ENCODE measurements at regions not wholly inside any gene's neighbourhood (a gene's known extent, or its start where the extent isn't known, plus 50 kb on each side); places are given as distances from the start of the nearest gene placed in this dataset.

GRCh38 chr21:37982496-37983318 lies 66.5 kb upstream of the KCNJ6 start:
- ChIA-PET POLR2A (no interaction called here), CTCF (no interaction called here)
- Mint-ChIP-seq H3K27me3 (no peaks in the 10 kb centered on the region), H3K36me3 (ENCODE audit: low read depth) (no peaks in the 10 kb centered on the region), H3K9me3 (no peaks in the 10 kb centered on the region), H3K4me3 (no peak overlapping the region), H3K4me1 (no peaks in the 10 kb centered on the region), H3K27ac (no peak overlapping the region)
- intact Hi-C loops (cut with micrococcal nuclease) = no loop called here
- DNase-seq (no peak), ATAC-seq (ENCODE audit: low read depth) (no peak)
- TF ChIP-seq, protein P1, sequence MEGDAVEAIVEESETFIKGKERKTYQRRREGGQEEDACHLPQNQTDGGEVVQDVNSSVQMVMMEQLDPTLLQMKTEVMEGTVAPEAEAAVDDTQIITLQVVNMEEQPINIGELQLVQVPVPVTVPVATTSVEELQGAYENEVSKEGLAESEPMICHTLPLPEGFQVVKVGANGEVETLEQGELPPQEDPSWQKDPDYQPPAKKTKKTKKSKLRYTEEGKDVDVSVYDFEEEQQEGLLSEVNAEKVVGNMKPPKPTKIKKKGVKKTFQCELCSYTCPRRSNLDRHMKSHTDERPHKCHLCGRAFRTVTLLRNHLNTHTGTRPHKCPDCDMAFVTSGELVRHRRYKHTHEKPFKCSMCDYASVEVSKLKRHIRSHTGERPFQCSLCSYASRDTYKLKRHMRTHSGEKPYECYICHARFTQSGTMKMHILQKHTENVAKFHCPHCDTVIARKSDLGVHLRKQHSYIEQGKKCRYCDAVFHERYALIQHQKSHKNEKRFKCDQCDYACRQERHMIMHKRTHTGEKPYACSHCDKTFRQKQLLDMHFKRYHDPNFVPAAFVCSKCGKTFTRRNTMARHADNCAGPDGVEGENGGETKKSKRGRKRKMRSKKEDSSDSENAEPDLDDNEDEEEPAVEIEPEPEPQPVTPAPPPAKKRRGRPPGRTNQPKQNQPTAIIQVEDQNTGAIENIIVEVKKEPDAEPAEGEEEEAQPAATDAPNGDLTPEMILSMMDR (IDR thresholded peaks at IDR 0.05) = no peak

DNA sequence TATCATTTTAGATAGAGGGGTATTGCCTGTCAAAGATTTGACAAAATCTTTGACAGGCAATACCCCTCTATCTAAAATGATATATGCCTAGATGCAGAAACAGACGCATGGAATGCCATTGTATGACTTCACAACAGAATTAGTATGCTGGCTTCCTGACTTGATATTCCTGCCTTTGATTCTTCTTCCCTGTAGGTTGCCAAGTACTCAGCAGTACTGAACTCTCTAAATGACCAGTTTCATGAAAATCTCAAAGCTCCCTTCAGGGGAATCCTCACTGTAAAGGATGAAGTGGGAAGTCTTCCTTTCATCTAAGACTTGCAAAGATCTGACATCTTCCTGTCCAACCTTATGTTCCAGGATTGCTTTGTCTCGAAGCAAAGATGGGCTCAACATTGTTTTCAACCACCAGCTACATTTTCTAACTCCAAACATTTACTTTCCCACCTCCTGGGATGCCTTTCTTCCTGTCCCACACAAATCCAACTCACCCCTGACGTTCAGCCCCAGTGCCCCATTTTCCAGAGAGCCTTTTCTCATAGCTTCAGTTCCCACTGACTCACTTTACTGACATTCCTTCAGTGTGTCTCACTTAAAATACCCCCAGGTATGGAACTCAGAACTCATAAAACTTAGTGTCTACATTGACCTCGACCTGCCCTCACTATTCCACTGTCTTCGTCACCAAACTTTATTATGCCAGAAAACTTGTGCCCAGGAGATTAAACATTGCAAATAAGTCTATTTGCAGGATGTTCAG lies 67.3 kb upstream of the KCNJ6 start:
- TF ChIP-seq, protein P1 (IDR thresholded peaks at IDR 0.05) = no peak
- POLR2A ChIA-PET = no interaction called here
- no peaks in the 10 kb centered on the region for H3K27me3 Mint-ChIP-seq

GRCh38 chr21:37984416-37984815 lies 68.2 kb upstream of the KCNJ6 start:
- POLR2A ChIA-PET = no interaction called here
- DNase-seq (no peak), ATAC-seq (ENCODE audit: low read depth) (no peak)
- H3K27ac Mint-ChIP-seq = no peak overlapping the region
- no peak overlapping the region for H3K4me3 Mint-ChIP-seq
- no peaks in the 10 kb centered on the region for H3K27me3 Mint-ChIP-seq
- TF ChIP-seq, protein P1 (IDR thresholded peaks at IDR 0.05) = no peak
- H3K36me3 Mint-ChIP-seq (ENCODE audit: low read depth) = no peaks in the 10 kb centered on the region
- intact Hi-C loops (cut with micrococcal nuclease) = no loop called here
- no peaks in the 10 kb centered on the region for H3K4me1 Mint-ChIP-seq
- CTCF ChIA-PET = no interaction called here
- no peaks in the 10 kb centered on the region for H3K9me3 Mint-ChIP-seq

More for the DNA sequence above, 67.3 kb upstream of the KCNJ6 start:
- Mint-ChIP-seq H3K27ac (no peak overlapping the region), H3K9me3 (no peaks in the 10 kb centered on the region), H3K4me3 (no peak overlapping the region), H3K36me3 (ENCODE audit: low read depth) (no peaks in the 10 kb centered on the region), H3K4me1 (no peaks in the 10 kb centered on the region)
- intact Hi-C loops (cut with micrococcal nuclease) = no loop called here
- CTCF ChIA-PET = no interaction called here
- ATAC-seq (ENCODE audit: low read depth) = no peak
- no peak for DNase-seq

DNA sequence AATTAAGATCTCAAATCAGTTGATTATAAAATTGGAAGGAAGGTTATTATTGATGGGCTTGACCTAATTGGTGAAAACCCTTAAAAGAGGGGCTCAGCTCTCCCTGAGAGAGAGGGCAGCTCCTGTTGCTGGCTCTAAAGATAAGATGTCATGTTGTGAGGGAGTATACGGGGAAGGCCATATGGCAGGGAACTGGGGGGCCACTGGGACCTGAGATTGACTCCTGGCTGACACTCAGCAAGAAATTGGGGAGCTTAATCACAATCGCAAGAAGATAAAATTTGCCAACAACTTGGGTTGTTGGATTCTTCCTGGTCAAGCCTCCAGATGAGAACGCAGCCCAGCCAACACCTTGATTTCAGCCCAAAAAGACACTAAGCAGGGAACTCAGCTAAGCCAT lies 69.7 kb upstream of the KCNJ6 start:
- ChIA-PET POLR2A (no interaction called here), CTCF (no interaction called here)
- TF ChIP-seq, protein P1 (IDR thresholded peaks at IDR 0.05) = no peak
- Mint-ChIP-seq H3K27ac (no peak overlapping the region), H3K27me3 (no peaks in the 10 kb centered on the region), H3K4me1 (no peaks in the 10 kb centered on the region), H3K4me3 (no peak overlapping the region), H3K9me3 (no peaks in the 10 kb centered on the region), H3K36me3 (ENCODE audit: low read depth) (no peaks in the 10 kb centered on the region)
- intact Hi-C loops (cut with micrococcal nuclease) = no loop called here
- no peak for ATAC-seq (ENCODE audit: low read depth)
- no peak for DNase-seq

- no peak for ATAC-seq (ENCODE audit: low read depth)
- CTCF ChIA-PET = no interaction called here
- TF ChIP-seq, protein P1 (IDR thresholded peaks at IDR 0.05) = no peak
These were observed 70.6 kb upstream of the KCNJ6 start for GRCh38 chr21:37986751-37987399.

More at GRCh38 chr21:37986751-37987399, 70.6 kb upstream of the KCNJ6 start:
- POLR2A ChIA-PET = no interaction called here
- DNase-seq = no peak
- Mint-ChIP-seq H3K4me3 (no peak overlapping the region), H3K4me1 (no peaks in the 10 kb centered on the region), H3K27ac (no peak overlapping the region), H3K36me3 (ENCODE audit: low read depth) (no peaks in the 10 kb centered on the region), H3K9me3 (no peaks in the 10 kb centered on the region), H3K27me3 (no peaks in the 10 kb centered on the region)
- intact Hi-C loops (cut with micrococcal nuclease) = no loop called here

All from activated B cell treated with CpG ODN at 0.5 μM for 24 hours (primary cell).